GM21423 (cell line): ENCODE measurements at regions not wholly inside any gene's neighbourhood (a gene's known extent, or its start where the extent isn't known, plus 50 kb on each side); places are given as distances from the start of the nearest gene placed in this dataset.

ENCODE experiments used
- ATAC-seq: cut with Tn5 transposase; IDR thresholded peaks from one replicate; pipeline ENCODE4 v1.9.1; 2021; ENCODE audit warnings: mild to moderate bottlenecking, moderate library complexity; ENCODE audit not compliant: unreplicated experiment

- ATAC-seq: no peak
Measured at GRCh38 chr20:41811456-41811855, 193.3 kb upstream of the CHD6 start.

GRCh38 chr20:41800040-41800439, 181.9 kb upstream of the CHD6 start:
- ATAC-seq: no peak

- no peak for ATAC-seq
Measured at GRCh38 chr20:41798930-41799502, 180.8 kb upstream of the CHD6 start.

GRCh38 chr20:41786158-41786557, 168.0 kb upstream of the CHD6 start:
- ATAC-seq: no peak

- ATAC-seq: no peak
Measured at GRCh38 chr20:41784209-41784958, 166.2 kb upstream of the CHD6 start.

GRCh38 chr20:41783423-41784208, 165.4 kb upstream of the CHD6 start:
- ATAC-seq: peak; percentile 71

GRCh38 chr20:41782730-41783406, 164.7 kb upstream of the CHD6 start:
- no peak for ATAC-seq

- no peak for ATAC-seq
Measured at GRCh38 chr20:41782255-41782654, 164.1 kb upstream of the CHD6 start.

GRCh38 chr20:41776421-41776820, 158.2 kb upstream of the CHD6 start:
- ATAC-seq: no peak

GRCh38 chr20:41774291-41774690, 156.1 kb upstream of the CHD6 start:
- ATAC-seq: no peak

- no peak for ATAC-seq
Measured at GRCh38 chr20:41770965-41771364, 152.8 kb upstream of the CHD6 start.

- ATAC-seq: no peak
Measured at GRCh38 chr20:41770427-41770826, 152.2 kb upstream of the CHD6 start.

GRCh38 chr20:41769592-41770018, 151.4 kb upstream of the CHD6 start:
- ATAC-seq: no peak

- no peak for ATAC-seq
Measured at GRCh38 chr20:41750137-41750536, 132.0 kb upstream of the CHD6 start.

- ATAC-seq: no peak
Measured at GRCh38 chr20:41748756-41749582, 130.8 kb upstream of the CHD6 start.

GRCh38 chr20:41748051-41748450, 129.9 kb upstream of the CHD6 start:
- ATAC-seq: no peak

GRCh38 chr20:41747226-41747625, 129.0 kb upstream of the CHD6 start:
- ATAC-seq: no peak

GRCh38 chr20:41746635-41747034, 128.5 kb upstream of the CHD6 start:
- ATAC-seq: no peak

- no peak for ATAC-seq
Measured at GRCh38 chr20:41738604-41739206, 120.5 kb upstream of the CHD6 start.

GRCh38 chr20:41735949-41736348, 117.8 kb upstream of the CHD6 start:
- no peak for ATAC-seq
